Aorta (tissue), 5 donors: ENCODE measurements at regions not wholly inside any gene's neighbourhood (a gene's known extent, or its start where the extent isn't known, plus 50 kb on each side); places are given as distances from the start of the nearest gene placed in this dataset.
A peak's percentile ranks its signal among the peaks of the same experiment; 100 is the strongest.
"Not testable (repeated sequence)": the region's sequence is repeated elsewhere in the genome, so short reads cannot be mapped to it uniquely, and the experiment has no call there.

Experiments
- ATAC-seq: fragments of 200-7000 bp; cut with Tn5 transposase; one replicate; pipeline ENCODE4 v1.9.1; 2022; ENCODE audit warnings: moderate library complexity; ENCODE audit not compliant: low FRiP score
- DNase-seq, 2 donors: peaks; one replicate each; pipeline ENCODE4 v3.0.0-alpha.2; 2020
- H3K27ac ChIP-seq, 2 donors: one replicate each; pipeline ENCODE4 v1.5.1; 2013; ENCODE audit warnings: low read length in 2 of 2, mild to moderate bottlenecking in 2 of 2, moderate library complexity in 2 of 2, control low read depth in 1 of 2, inconsistent platforms in 1 of 2, low read depth in 1 of 2
- H3K27me3 ChIP-seq, 2 donors: one replicate each; pipeline ENCODE4 v1.6.1; 2013; ENCODE audit warnings: control low read depth in 1 of 2, low read length in 1 of 2, mild to moderate bottlenecking in 1 of 2, moderate library complexity in 1 of 2; ENCODE audit not compliant: insufficient read depth in 2 of 2, control insufficient read depth in 1 of 2
- H3K36me3 ChIP-seq, 2 donors: one replicate each; pipeline ENCODE4 v1.6.1; 2013; ENCODE audit warnings: control low read depth in 1 of 2, low read length in 1 of 2, mild to moderate bottlenecking in 1 of 2; ENCODE audit not compliant: insufficient read depth in 2 of 2, control insufficient read depth in 1 of 2
- H3K4me1 ChIP-seq, 2 donors: one replicate each; pipeline ENCODE4 v1.6.1; 2013; ENCODE audit warnings: low read length in 2 of 2, control low read depth in 1 of 2, mild to moderate bottlenecking in 1 of 2, moderate library complexity in 1 of 2; ENCODE audit not compliant: insufficient read depth in 2 of 2, control insufficient read depth in 1 of 2
- H3K4me3 ChIP-seq, 2 donors: one replicate each; pipeline ENCODE4 v1.5.1; 2013; ENCODE audit warnings: low read length in 2 of 2, control low read depth in 1 of 2, mild to moderate bottlenecking in 1 of 2
- H3K9me3 ChIP-seq: one replicate; pipeline ENCODE4 v1.6.1; 2013; ENCODE audit warnings: mild to moderate bottlenecking, low read length; ENCODE audit not compliant: control insufficient read depth
- WGBS, 2 donors: extraction: QIAGEN DNeasy Blood & Tissue Kit; methylation state at CpG; one replicate each; pipeline ENCODE4 v1.1.7; 2013; 5-methylcytosine and 5-hydroxymethylcytosine counted together
- intact Hi-C, 2 donors: fragments of 100-400 bp; cut with DNase I; formaldehyde crosslinking; loops; one replicate each; pipeline versions ENCODE4 v1.14.2 to v1.15.0; 2022
- donor health status: healthy with polysubstance abuse.
- donor health status: Bipolar disorder and iron deficiency.
- donor health status: DM: no; HTN: no; CAD: no.
- donor health status: DM: no; HTN: no; CAD: no.
- donor health status: DM: yes; HTN: yes; CAD: no.

DNA sequence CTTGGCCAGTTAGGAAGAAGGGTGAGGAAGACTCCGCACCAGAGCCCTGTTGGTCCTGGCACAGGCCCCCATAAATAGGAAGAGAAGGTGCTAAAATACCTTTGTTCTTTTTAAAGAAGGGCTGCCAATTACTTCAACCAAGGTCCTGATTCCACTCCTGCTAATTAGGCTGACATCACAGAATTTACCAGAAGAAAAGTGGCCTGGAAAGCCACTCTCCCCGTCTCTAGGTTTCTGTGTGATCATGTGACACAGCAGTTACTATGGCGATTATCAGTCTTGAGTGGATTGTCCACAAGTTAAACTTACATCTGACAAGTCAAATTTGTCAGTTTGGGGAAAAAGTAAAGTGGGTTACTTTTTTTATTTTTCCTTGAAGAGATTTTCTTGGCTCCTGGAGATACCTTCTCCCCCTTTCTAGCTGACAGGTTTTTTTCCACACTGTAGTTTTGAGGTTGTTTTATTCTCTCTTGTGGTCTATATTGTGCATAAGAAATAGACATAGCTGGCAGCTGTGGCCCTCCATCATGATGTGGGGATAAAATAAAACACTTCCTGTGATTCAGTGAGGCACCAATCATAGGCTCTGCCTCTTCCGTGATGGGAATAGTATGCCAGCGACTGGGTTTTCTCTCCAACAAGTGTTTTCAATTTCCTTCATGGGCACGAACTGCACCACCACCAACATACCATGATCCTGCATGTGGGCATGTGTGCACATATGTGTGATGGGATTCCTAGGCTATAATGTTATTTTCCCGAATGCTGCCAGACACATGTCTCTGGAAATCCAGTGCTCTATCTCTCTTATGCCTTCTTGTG is 181.9 kb downstream of the BCL2L11 start:
- 30 to 33% methylated on average over 6 of the region's 7 CpGs for WGBS, 2 donors
- H3K9me3 ChIP-seq, H3K27me3 ChIP-seq, ATAC-seq, H3K4me1 ChIP-seq, H3K4me3 ChIP-seq, H3K27ac ChIP-seq, DNase-seq, intact Hi-C loops, H3K36me3 ChIP-seq: not testable (repeated sequence)

- intact Hi-C loops, H3K4me1 ChIP-seq, H3K27me3 ChIP-seq, H3K4me3 ChIP-seq, H3K36me3 ChIP-seq, H3K27ac ChIP-seq, ATAC-seq, H3K9me3 ChIP-seq, DNase-seq: not testable (repeated sequence)
- WGBS, 2 donors, result 97 to 99% methylated on average over 3 of the region's 3 CpGs
Measured at GRCh38 chr2:111307302-111307701, 186.6 kb downstream of the BCL2L11 start.

DNA sequence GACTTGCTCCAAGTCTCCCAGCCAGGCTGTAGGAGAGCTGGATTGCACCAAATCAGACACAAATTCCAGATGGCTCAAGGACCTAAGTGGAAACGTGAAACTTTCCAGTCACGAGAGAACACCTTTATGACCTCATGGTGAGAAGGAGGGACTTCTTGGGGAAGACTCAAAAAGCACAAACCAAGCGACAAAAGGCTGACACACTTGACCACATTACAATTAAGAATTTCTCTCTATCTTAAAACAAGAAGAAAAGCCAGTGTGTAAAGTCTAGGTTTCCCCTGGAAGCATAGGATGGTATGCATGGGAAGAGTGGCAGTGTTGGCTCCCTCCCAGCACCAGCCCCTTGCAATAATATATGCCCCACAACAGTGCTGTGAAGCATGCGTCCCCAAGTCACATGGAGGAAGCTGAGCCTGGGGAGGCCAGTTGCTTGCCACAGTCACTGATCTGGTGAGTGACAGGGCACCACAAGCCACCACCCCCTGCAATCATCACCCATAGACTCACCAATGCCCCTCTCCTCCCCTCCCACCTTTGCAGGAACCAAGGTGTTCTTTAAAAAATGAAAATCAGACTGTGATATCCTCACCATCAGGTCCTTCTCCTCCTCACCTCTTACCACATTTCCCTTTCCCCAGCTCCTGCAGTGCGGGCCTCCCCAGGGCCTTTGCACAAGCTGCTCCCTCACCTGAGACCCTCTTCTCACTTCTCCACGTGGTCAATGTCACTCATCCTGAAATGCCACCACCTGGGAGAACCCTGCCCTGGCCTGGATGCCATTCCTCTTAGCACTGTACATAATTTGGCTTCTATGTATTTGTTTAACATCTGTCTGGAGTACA is 188.7 kb downstream of the BCL2L11 start:
- WGBS, 2 donors, result 84 to 93% methylated on average over 5 of the region's 6 CpGs
- DNase-seq, H3K4me1 ChIP-seq, ATAC-seq, H3K4me3 ChIP-seq, H3K9me3 ChIP-seq, H3K27ac ChIP-seq, H3K27me3 ChIP-seq, intact Hi-C loops, H3K36me3 ChIP-seq: not testable (repeated sequence)

DNA sequence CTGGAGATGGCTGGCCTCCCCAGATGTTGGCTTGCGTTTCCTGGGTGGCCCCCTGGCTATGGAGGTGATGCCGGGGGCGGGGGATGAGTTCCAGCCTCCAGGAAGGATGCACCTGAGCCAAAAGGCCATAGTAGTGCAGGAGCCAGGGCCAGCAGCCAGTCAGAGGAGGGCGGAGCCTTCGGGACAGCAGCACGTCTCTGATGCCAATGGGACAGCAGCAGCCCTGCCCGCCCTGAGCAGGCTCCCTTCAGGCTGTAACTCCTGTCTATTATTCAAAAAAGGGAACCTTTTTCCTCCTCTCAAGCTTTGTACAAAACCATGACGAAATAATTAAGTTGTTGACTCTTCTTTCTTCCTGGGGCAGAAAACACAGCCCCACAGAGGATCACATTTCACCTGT is 189.7 kb downstream of the BCL2L11 start:
- H3K4me1 ChIP-seq, DNase-seq, H3K27ac ChIP-seq, H3K36me3 ChIP-seq, ATAC-seq, H3K9me3 ChIP-seq, H3K4me3 ChIP-seq, intact Hi-C loops, H3K27me3 ChIP-seq: not testable (repeated sequence)
- WGBS, 2 donors, result 84 to 94% methylated on average over 4 to 5 of the region's 8 CpGs

GRCh38 chr2:111311568-111311967 is 190.9 kb downstream of the BCL2L11 start:
- H3K4me1 ChIP-seq, H3K36me3 ChIP-seq, H3K27ac ChIP-seq, H3K9me3 ChIP-seq, ATAC-seq, H3K4me3 ChIP-seq, DNase-seq, intact Hi-C loops, H3K27me3 ChIP-seq: not testable (repeated sequence)
- 86 to 100% methylated on average over 1 to 2 of the region's 6 CpGs for WGBS, 2 donors

DNA sequence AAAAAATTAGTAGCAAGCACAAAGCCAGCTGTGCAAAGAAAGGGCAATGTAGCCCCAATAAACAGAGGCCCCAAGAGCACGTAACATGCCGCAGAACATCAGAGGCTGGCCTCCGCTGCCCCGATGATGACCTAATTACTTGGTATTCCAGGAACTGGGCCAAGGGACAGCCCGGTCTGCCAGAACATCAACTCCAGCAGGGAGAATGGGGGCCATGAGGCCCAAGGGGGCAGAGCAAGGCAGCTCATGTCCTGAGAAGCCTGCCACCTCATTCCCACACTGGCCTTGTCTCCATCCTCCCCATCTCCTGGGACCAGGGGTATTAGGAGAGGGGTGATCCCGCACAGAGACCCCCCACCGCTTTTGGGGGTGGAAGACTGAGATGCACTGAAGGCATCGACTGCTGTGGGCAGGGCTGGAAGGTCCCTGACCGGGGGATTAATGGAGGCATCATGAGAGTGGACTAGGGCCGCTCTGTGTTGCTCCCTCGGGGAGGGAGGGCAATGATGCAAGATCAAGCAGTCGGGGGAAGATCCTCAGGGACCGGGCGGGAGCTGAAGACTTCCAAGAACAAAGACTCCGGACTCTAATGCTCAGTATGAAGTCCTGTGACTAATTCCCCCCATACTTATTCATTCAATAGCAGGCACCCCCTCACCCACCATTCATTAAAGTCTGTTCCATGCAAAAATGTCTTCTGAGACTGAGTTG is 192.3 kb downstream of the BCL2L11 start:
- DNase-seq (peak; percentile 51 to 72), ATAC-seq (peak; percentile 58)
- H3K27ac ChIP-seq, H3K4me1 ChIP-seq, H3K36me3 ChIP-seq, H3K27me3 ChIP-seq, intact Hi-C loops, H3K4me3 ChIP-seq, H3K9me3 ChIP-seq: not testable (repeated sequence)
- 45 to 53% methylated on average over 12 to 13 of the region's 15 CpGs for WGBS, 2 donors

DNA sequence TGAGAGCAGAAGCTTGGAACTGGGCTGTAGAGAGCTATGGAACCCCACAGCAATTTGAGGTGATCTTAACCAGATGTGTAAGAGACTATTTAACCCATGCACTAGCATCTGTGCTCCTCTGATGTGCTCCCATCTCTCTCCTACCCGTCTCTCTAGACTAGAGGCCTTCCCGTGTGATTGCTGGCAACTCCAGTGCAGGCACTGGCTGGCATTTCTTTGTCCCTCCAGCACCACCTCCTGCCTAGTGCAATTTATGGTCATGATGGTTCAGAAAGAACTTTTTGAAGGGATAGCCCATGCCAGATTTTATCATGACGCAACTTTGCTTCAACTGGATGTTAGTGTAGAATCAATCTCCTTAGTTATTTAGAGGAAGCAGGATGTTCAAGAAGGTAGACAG is 193.0 kb downstream of the BCL2L11 start:
- H3K36me3 ChIP-seq, H3K4me1 ChIP-seq, H3K9me3 ChIP-seq, ATAC-seq, H3K27me3 ChIP-seq, H3K27ac ChIP-seq, H3K4me3 ChIP-seq, DNase-seq, intact Hi-C loops: not testable (repeated sequence)
- 22 to 32% methylated on average over 2 of the region's 3 CpGs for WGBS, 2 donors

- 90 to 93% methylated on average over 7 to 11 of the region's 13 CpGs for WGBS, 2 donors
- H3K27ac ChIP-seq, H3K4me3 ChIP-seq, ATAC-seq, H3K27me3 ChIP-seq, intact Hi-C loops, H3K4me1 ChIP-seq, H3K36me3 ChIP-seq, H3K9me3 ChIP-seq, DNase-seq: not testable (repeated sequence)
Measured at GRCh38 chr2:111315188-111315917, 194.6 kb downstream of the BCL2L11 start.
